Endodermal cell (in vitro differentiated cells): ENCODE measurements at regions not wholly inside any gene's neighbourhood (a gene's known extent, or its start where the extent isn't known, plus 50 kb on each side); places are given as distances from the start of the nearest gene placed in this dataset.
"Not testable (repeated sequence)": the region's sequence is repeated elsewhere in the genome, so short reads cannot be mapped to it uniquely, and the experiment has no call there.

ENCODE experiments used
- DNase-seq: peaks from one replicate; pipeline ENCODE4 v3.0.0-alpha.2; 2017
- H3K27ac ChIP-seq: 2 replicates; pipeline ENCODE4 v1.5.1; 2013; ENCODE audit warnings: mild to moderate bottlenecking, low read depth, low read length, moderate library complexity
- H3K27me3 ChIP-seq: 2 replicates; pipeline ENCODE4 v1.6.1; 2013; ENCODE audit warnings: mild to moderate bottlenecking, low read length, moderate library complexity; ENCODE audit not compliant: insufficient read depth, control insufficient read depth, poor library complexity, severe bottlenecking
- H3K36me3 ChIP-seq: 2 replicates; pipeline ENCODE4 v1.7.0; 2013; ENCODE audit warnings: mild to moderate bottlenecking, low read length, moderate library complexity; ENCODE audit not compliant: control insufficient read depth, insufficient read depth
- H3K4me1 ChIP-seq: one replicate; pipeline ENCODE4 v1.7.0; 2013; ENCODE audit warnings: low read length; ENCODE audit not compliant: control insufficient read depth, insufficient read depth
- H3K4me3 ChIP-seq: 2 replicates; pipeline ENCODE4 v1.5.1; 2013; ENCODE audit warnings: mild to moderate bottlenecking, low read length, moderate library complexity
- H3K9ac ChIP-seq: 2 replicates; pipeline ENCODE4 v1.6.1; 2013; ENCODE audit warnings: mild to moderate bottlenecking, low read length, moderate library complexity; ENCODE audit not compliant: poor library complexity, severe bottlenecking; ENCODE audit errors: extremely low read depth
- H3K9me3 ChIP-seq: 2 replicates; pipeline ENCODE4 v1.6.1; 2013; ENCODE audit warnings: mild to moderate bottlenecking, low read length, moderate library complexity; ENCODE audit not compliant: control insufficient read depth
- H3K27ac Mint-ChIP-seq: 2 replicates; pipeline ENCODE4 v1.8.0; 2020; ENCODE audit warnings: mixed read lengths
- H3K27me3 Mint-ChIP-seq: 2 replicates; pipeline ENCODE4 v1.8.0; 2021; ENCODE audit warnings: mild to moderate bottlenecking, mixed read lengths; ENCODE audit not compliant: insufficient read depth
- H3K36me3 Mint-ChIP-seq: 2 replicates; pipeline ENCODE4 v1.8.0; 2020; ENCODE audit warnings: low read depth, mixed read lengths
- H3K4me1 Mint-ChIP-seq: 2 replicates; pipeline ENCODE4 v1.8.0; 2020; ENCODE audit warnings: mixed read lengths
- H3K4me3 Mint-ChIP-seq: 2 replicates; pipeline ENCODE4 v1.8.0; 2020; ENCODE audit warnings: mild to moderate bottlenecking, moderate library complexity, mixed read lengths
- H3K9me3 Mint-ChIP-seq: 2 replicates; pipeline ENCODE4 v1.8.0; 2020; ENCODE audit warnings: mild to moderate bottlenecking, mixed read lengths
- WGBS, 2 experiments: methylation state at CpG; one replicate each; pipeline versions ENCODE4 v1.1.5 to v1.1.7; 2013; ENCODE audit warnings: missing lambda C conversion rate in 2 of 2, mixed read lengths in 1 of 2; ENCODE audit not compliant: insufficient coverage in 1 of 2, insufficient read length in 1 of 2; 5-methylcytosine and 5-hydroxymethylcytosine counted together
- TF ChIP-seq, protein P1 (sequence below): fragments of 200-600 bp; sonication (generic); conservative IDR thresholded peaks from 2 replicates; pipeline ENCODE4 v1.5.0; 2021; ENCODE audit warnings: antibody characterized with exemption, mild to moderate bottlenecking

- WGBS, 2 experiments: 87 to 92% methylated on average over 9 of the region's 9 CpGs
- Histone ChIP-seq H3K9me3 (no peaks in the 10 kb centered on the region), H3K9ac (no peak overlapping the region), H3K4me1 (no peaks in the 10 kb centered on the region), H3K27ac (no peak overlapping the region), H3K27me3 (no peaks in the 10 kb centered on the region), H3K36me3 (no peaks in the 10 kb centered on the region), H3K4me3 (no peak overlapping the region)
- TF ChIP-seq, protein P1, sequence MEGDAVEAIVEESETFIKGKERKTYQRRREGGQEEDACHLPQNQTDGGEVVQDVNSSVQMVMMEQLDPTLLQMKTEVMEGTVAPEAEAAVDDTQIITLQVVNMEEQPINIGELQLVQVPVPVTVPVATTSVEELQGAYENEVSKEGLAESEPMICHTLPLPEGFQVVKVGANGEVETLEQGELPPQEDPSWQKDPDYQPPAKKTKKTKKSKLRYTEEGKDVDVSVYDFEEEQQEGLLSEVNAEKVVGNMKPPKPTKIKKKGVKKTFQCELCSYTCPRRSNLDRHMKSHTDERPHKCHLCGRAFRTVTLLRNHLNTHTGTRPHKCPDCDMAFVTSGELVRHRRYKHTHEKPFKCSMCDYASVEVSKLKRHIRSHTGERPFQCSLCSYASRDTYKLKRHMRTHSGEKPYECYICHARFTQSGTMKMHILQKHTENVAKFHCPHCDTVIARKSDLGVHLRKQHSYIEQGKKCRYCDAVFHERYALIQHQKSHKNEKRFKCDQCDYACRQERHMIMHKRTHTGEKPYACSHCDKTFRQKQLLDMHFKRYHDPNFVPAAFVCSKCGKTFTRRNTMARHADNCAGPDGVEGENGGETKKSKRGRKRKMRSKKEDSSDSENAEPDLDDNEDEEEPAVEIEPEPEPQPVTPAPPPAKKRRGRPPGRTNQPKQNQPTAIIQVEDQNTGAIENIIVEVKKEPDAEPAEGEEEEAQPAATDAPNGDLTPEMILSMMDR: no peak
- Mint-ChIP-seq H3K36me3 (no peaks in the 10 kb centered on the region), H3K27ac (no peak overlapping the region), H3K4me3 (no peak overlapping the region), H3K9me3 (peaks cover 7% of the 10 kb centered on the region), H3K4me1 (peaks cover 2% of the 10 kb centered on the region), H3K27me3 (no peaks in the 10 kb centered on the region)
- no peak for DNase-seq
Observed at GRCh38 chr5:40436535-40437237, 243.0 kb upstream of the PTGER4 start.

DNA sequence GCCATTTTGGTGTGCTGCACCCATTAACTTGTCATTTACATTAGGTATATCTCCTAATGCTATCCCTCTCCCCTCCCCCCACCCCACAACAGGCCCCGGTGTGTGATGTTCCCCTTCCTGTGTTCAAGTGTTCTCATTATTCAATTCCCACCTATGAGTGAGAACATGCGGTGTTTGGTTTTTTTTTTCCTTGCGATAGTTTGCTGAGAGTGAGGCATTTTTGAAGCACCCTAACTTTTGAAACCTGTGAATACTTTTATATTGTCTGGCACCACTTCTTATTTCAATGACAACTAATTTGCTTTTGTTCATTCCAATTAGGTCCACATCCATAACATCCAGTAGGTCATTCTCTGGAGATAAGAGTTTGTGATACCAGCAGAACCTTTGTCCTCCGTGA is 244.0 kb upstream of the PTGER4 start:
- H3K27ac Mint-ChIP-seq, H3K4me1 Mint-ChIP-seq, H3K9ac ChIP-seq, H3K9me3 Mint-ChIP-seq, H3K4me3 ChIP-seq, H3K27me3 ChIP-seq, H3K36me3 Mint-ChIP-seq, DNase-seq, H3K4me3 Mint-ChIP-seq, H3K27me3 Mint-ChIP-seq, H3K36me3 ChIP-seq, H3K9me3 ChIP-seq, H3K4me1 ChIP-seq, H3K27ac ChIP-seq: not testable (repeated sequence)
- WGBS, 2 experiments: 94 to 100% methylated on average over 1 to 3 of the region's 4 CpGs

- Histone ChIP-seq H3K36me3 (no peaks in the 10 kb centered on the region), H3K27me3 (no peaks in the 10 kb centered on the region), H3K9ac (no peak overlapping the region), H3K4me3 (no peak overlapping the region), H3K4me1 (no peaks in the 10 kb centered on the region), H3K9me3 (no peaks in the 10 kb centered on the region), H3K27ac (no peak overlapping the region)
- Mint-ChIP-seq H3K4me3 (no peak overlapping the region), H3K27ac (no peak overlapping the region), H3K9me3 (no peaks in the 10 kb centered on the region), H3K4me1 (peaks cover 2% of the 10 kb centered on the region), H3K36me3 (no peaks in the 10 kb centered on the region), H3K27me3 (no peaks in the 10 kb centered on the region)
- no peak for DNase-seq
- TF ChIP-seq, protein P1: no peak
- 88% methylated on average over 1 of the region's 1 CpG; no CpG with 5 or more reads in 1 of the 2 experiments for WGBS, 2 experiments
Observed at GRCh38 chr5:40432836-40433235, 246.9 kb upstream of the PTGER4 start.

- Mint-ChIP-seq H3K4me1 (peaks cover 2% of the 10 kb centered on the region), H3K36me3 (no peaks in the 10 kb centered on the region), H3K4me3 (no peak overlapping the region), H3K27ac (no peak overlapping the region), H3K9me3 (no peaks in the 10 kb centered on the region), H3K27me3 (no peaks in the 10 kb centered on the region)
- Histone ChIP-seq H3K9ac (no peak overlapping the region), H3K27ac (no peak overlapping the region), H3K4me1 (no peaks in the 10 kb centered on the region), H3K9me3 (no peaks in the 10 kb centered on the region), H3K36me3 (no peaks in the 10 kb centered on the region), H3K27me3 (no peaks in the 10 kb centered on the region), H3K4me3 (no peak overlapping the region)
- WGBS, 2 experiments: no CpG with 5 or more reads among the region's 1 CpG
- no peak for DNase-seq
- TF ChIP-seq, protein P1: no peak
Observed at GRCh38 chr5:40431734-40432133, 248.0 kb upstream of the PTGER4 start.
